HEK293 (cell line): ENCODE measurements at regions not wholly inside any gene's neighbourhood (a gene's known extent, or its start where the extent isn't known, plus 50 kb on each side); places are given as distances from the start of the nearest gene placed in this dataset.
A peak's percentile ranks its signal among the peaks of the same experiment; 100 is the strongest.

ENCODE experiments used
- CTCF ChIA-PET: fragments of 350-600 bp; formaldehyde crosslinking; extraction: SDS; loops from one replicate; lab custom pipeline; 2021; ENCODE audit warnings: antibody characterized with exemption; lab: Yijun Ruan, JAX
- POLR2A ChIA-PET: fragments of 300-600 bp; formaldehyde crosslinking; extraction: SDS; loops from one replicate; lab custom pipeline; 2020; ENCODE audit warnings: antibody characterized with exemption, inconsistent platforms; lab: Yijun Ruan, JAX
- H3K27ac ChIP-seq: fragments of 200-500 bp; sonication (Bioruptor generic); 2 replicates; pipeline ENCODE4 v1.5.1; 2014; ENCODE audit warnings: low read depth, low read length, control low read depth, inconsistent platforms; ENCODE audit errors: extremely low read depth
- H3K36me3 ChIP-seq, 2 experiments: fragments of 200-500 bp in 1 of 2; sonication (Bioruptor generic) in 1 of 2; 1 replicate in 1 of 2; 2 replicates in 1 of 2; pipeline ENCODE4 v1.5.1; 2014 to 2017; ENCODE audit warnings: inconsistent platforms in 2 of 2, low read length in 2 of 2; ENCODE audit not compliant: control insufficient read depth in 2 of 2, insufficient read depth in 1 of 2
- H3K4me1 ChIP-seq: fragments of 200-500 bp; sonication (Bioruptor generic); 2 replicates; pipeline ENCODE4 v1.5.1; 2014; ENCODE audit warnings: mild to moderate bottlenecking, low read length, inconsistent platforms; ENCODE audit not compliant: control insufficient read depth, insufficient read depth
- H3K4me3 ChIP-seq: 2 replicates; pipeline ENCODE4 v1.5.1; 2011; ENCODE audit warnings: low read depth, mild to moderate bottlenecking, control low read depth, low read length, moderate library complexity
- H3K9me3 ChIP-seq: fragments of 200-500 bp; sonication (Bioruptor generic); 2 replicates; pipeline ENCODE4 v1.5.1; 2014; ENCODE audit warnings: low read depth, low read length, inconsistent platforms; ENCODE audit not compliant: control insufficient read depth, insufficient read depth
- BCL6B ChIP-seq: fragments of 450-650 bp; formaldehyde crosslinking; IDR thresholded peaks from 2 replicates; pipeline ENCODE4 v1.5.1; 2017; ENCODE audit warnings: missing biosample characterization, missing genetic modification characterization
- CTCF ChIP-seq: fragments of 450-650 bp; formaldehyde crosslinking; IDR thresholded peaks from 2 replicates; pipeline ENCODE4 v1.5.1; 2016; ENCODE audit warnings: missing biosample characterization, missing genetic modification characterization
- GLI2 ChIP-seq: fragments of 450-650 bp; formaldehyde crosslinking; IDR thresholded peaks from 2 replicates; pipeline ENCODE4; 2017; ENCODE audit warnings: missing biosample characterization, missing genetic modification characterization, low read depth, borderline replicate concordance
- GLI4 ChIP-seq: fragments of 450-650 bp; formaldehyde crosslinking; IDR thresholded peaks from 2 replicates; pipeline ENCODE4 v1.5.1; 2016; ENCODE audit warnings: missing biosample characterization, missing genetic modification characterization
- HIC1 ChIP-seq: fragments of 450-650 bp; formaldehyde crosslinking; IDR thresholded peaks from 2 replicates; pipeline ENCODE4 v1.5.1; 2016; ENCODE audit warnings: missing biosample characterization, missing genetic modification characterization
- HOXC10 ChIP-seq: sonication (generic); formaldehyde crosslinking; IDR thresholded peaks from 2 replicates; pipeline ENCODE4 v1.8.1; 2023; ENCODE audit warnings: mild to moderate bottlenecking, missing genetic modification reagents
- KLF17 ChIP-seq: fragments of 450-650 bp; formaldehyde crosslinking; IDR thresholded peaks from 2 replicates; pipeline ENCODE4 v1.5.1; 2016; ENCODE audit warnings: missing biosample characterization, missing genetic modification characterization
- TCF7L2 ChIP-seq: IDR thresholded peaks from 2 replicates; pipeline ENCODE4 v1.6.1; 2011; ENCODE audit warnings: low read depth, mild to moderate bottlenecking, inconsistent platforms, low read length, moderate library complexity, borderline replicate concordance
- ZFP3 ChIP-seq: fragments of 450-650 bp; formaldehyde crosslinking; IDR thresholded peaks from 2 replicates; pipeline ENCODE4 v1.5.1; 2016; ENCODE audit warnings: low read depth, missing biosample characterization, missing genetic modification characterization
- ZFP69B ChIP-seq: fragments of 450-650 bp; formaldehyde crosslinking; IDR thresholded peaks from 2 replicates; pipeline ENCODE4 v1.5.1; 2016; ENCODE audit warnings: missing biosample characterization, missing genetic modification characterization
- ZIC2 ChIP-seq: fragments of 450-650 bp; formaldehyde crosslinking; IDR thresholded peaks from 2 replicates; pipeline ENCODE4 v1.5.1; 2016; ENCODE audit warnings: missing biosample characterization, missing genetic modification characterization
- ZNF146 ChIP-seq: fragments of 450-650 bp; formaldehyde crosslinking; IDR thresholded peaks from 2 replicates; pipeline ENCODE4 v1.5.1; 2016; ENCODE audit warnings: missing biosample characterization, missing genetic modification characterization
- ZNF175 ChIP-seq: fragments of 450-650 bp; formaldehyde crosslinking; IDR thresholded peaks from 2 replicates; pipeline ENCODE4 v1.5.1; 2016; ENCODE audit warnings: missing biosample characterization, missing genetic modification characterization
- ZNF239 ChIP-seq: fragments of 450-650 bp; formaldehyde crosslinking; IDR thresholded peaks from 2 replicates; pipeline ENCODE4 v1.5.1; 2016; ENCODE audit warnings: missing biosample characterization, missing genetic modification characterization
- ZNF366 ChIP-seq: fragments of 450-650 bp; formaldehyde crosslinking; conservative IDR thresholded peaks from 2 replicates; pipeline ENCODE4 v1.5.1; 2016; ENCODE audit warnings: missing biosample characterization, missing genetic modification characterization
- ZNF621 ChIP-seq: fragments of 450-650 bp; formaldehyde crosslinking; IDR thresholded peaks from 2 replicates; pipeline ENCODE4 v1.5.1; 2017; ENCODE audit warnings: missing biosample characterization, missing genetic modification characterization
- ZNF654 ChIP-seq: fragments of 450-650 bp; formaldehyde crosslinking; IDR thresholded peaks from 2 replicates; pipeline ENCODE4 v1.5.1; 2016; ENCODE audit warnings: low read depth, missing biosample characterization, missing genetic modification characterization
- ZNF747 ChIP-seq: fragments of 450-650 bp; formaldehyde crosslinking; IDR thresholded peaks from 2 replicates; pipeline ENCODE4 v1.5.1; 2016; ENCODE audit warnings: missing biosample characterization, missing genetic modification characterization
- ZNF76 ChIP-seq: fragments of 450-650 bp; formaldehyde crosslinking; IDR thresholded peaks from 2 replicates; pipeline ENCODE4; 2016; ENCODE audit warnings: low read depth, missing biosample characterization, missing genetic modification characterization, borderline replicate concordance
- ZSCAN18 ChIP-seq: fragments of 450-650 bp; formaldehyde crosslinking; IDR thresholded peaks from 2 replicates; pipeline ENCODE4 v1.5.1; 2016; ENCODE audit warnings: missing biosample characterization, missing genetic modification characterization
- ZSCAN5A ChIP-seq: fragments of 450-650 bp; formaldehyde crosslinking; IDR thresholded peaks from 2 replicates; pipeline ENCODE4 v1.5.1; 2016; ENCODE audit warnings: missing biosample characterization, missing genetic modification characterization

- H3K27ac ChIP-seq: no peak overlapping the region
- CTCF ChIA-PET: no interaction called here
- H3K36me3 ChIP-seq: no peaks in the 10 kb centered on the region
- H3K4me1 ChIP-seq: no peaks in the 10 kb centered on the region
- no peak overlapping the region for H3K4me3 ChIP-seq
- no peak for TF ChIP-seq ZSCAN5A (tag by site-specific recombination)
- peak; percentile 33; the same call in 1 of the 2 replicates for TF ChIP-seq ZNF146
- TF ChIP-seq GLI4 (tag by site-specific recombination): no peak
- no peaks in the 10 kb centered on the region for H3K9me3 ChIP-seq
- POLR2A ChIA-PET: no interaction called here
Observed at GRCh38 chr3:171965067-171965712, 74.2 kb upstream of the FNDC3B start.

GRCh38 chr3:171966533-171967136, 72.7 kb upstream of the FNDC3B start:
- POLR2A ChIA-PET: no interaction called here
- H3K4me1 ChIP-seq: no peaks in the 10 kb centered on the region
- no peaks in the 10 kb centered on the region for H3K9me3 ChIP-seq
- TF ChIP-seq ZNF76 (tag by site-specific recombination): no peak
- TF ChIP-seq KLF17: no peak
- no peaks in the 10 kb centered on the region for H3K36me3 ChIP-seq
- CTCF ChIA-PET: no interaction called here
- no peak overlapping the region for H3K4me3 ChIP-seq
- peak overlapping the region; percentile 53 for H3K27ac ChIP-seq

- Histone ChIP-seq H3K4me1 (no peaks in the 10 kb centered on the region), H3K27ac (peak overlapping the region; percentile 53), H3K36me3 (no peaks in the 10 kb centered on the region), H3K9me3 (no peaks in the 10 kb centered on the region), H3K4me3 (no peak overlapping the region)
- POLR2A ChIA-PET: no interaction called here
- CTCF ChIA-PET: no interaction called here
- TF ChIP-seq ZNF654 (no peak), HOXC10 (CRISPR knock-in tag) (no peak), BCL6B (peak; percentile 59), ZNF239 (no peak), ZFP3 (no peak), TCF7L2 (peak; percentile 40; the same call in 1 of the 2 replicates), ZSCAN18 (tag by site-specific recombination) (no peak), ZIC2 (tag by site-specific recombination) (no peak), ZNF175 (tag by site-specific recombination) (no peak), HIC1 (no peak), ZNF621 (tag by site-specific recombination) (no peak), ZFP69B (peak; percentile 38), GLI2 (tag by site-specific recombination) (no peak), ZNF747 (tag by site-specific recombination) (no peak), CTCF (tag by site-specific recombination) (no peak), ZNF366 (tag by site-specific recombination) (0 out of 2 replicates have a peak, but pooled peaks have one; percentile 32)
Observed at GRCh38 chr3:171967137-171967783, 72.1 kb upstream of the FNDC3B start.
